H1 (cell line): ENCODE measurements at regions not wholly inside any gene's neighbourhood (a gene's known extent, or its start where the extent isn't known, plus 50 kb on each side); places are given as distances from the start of the nearest gene placed in this dataset.

Experiments used
- CTCF ChIA-PET: fragments of 300-600 bp; sonication (Branson Sonifier 250); formaldehyde crosslinking; loops from one replicate; lab custom pipeline; 2021; ENCODE audit not compliant: partially characterized antibody; lab: Charles Lee
- POLR2A ChIA-PET: fragments of 300-600 bp; sonication (Branson Sonifier 250); formaldehyde crosslinking; loops from one replicate; lab custom pipeline; 2021; ENCODE audit warnings: inconsistent platforms; ENCODE audit not compliant: partially characterized antibody; lab: Charles Lee
- DNase-seq, 2 experiments: peaks; one replicate each; pipeline versions ENCODE4 v3.0.0 to v3.0.0-alpha.2; 2010 to 2022; ENCODE audit warnings: low spot score in 2 of 2, low read depth in 1 of 2, mixed read lengths in 1 of 2
- FAIRE-seq: peaks from 2 replicates; lab custom pipeline; 2011; peaks lifted over from hg19 to GRCh38; lab: Jason Lieb, UNC
- H2AFZ ChIP-seq: 2 replicates; pipeline ENCODE4 v1.8.1; 2012; ENCODE audit warnings: low read length, inconsistent platforms
- H2AK5ac ChIP-seq: 2 replicates; pipeline ENCODE4 v1.6.1; 2013; ENCODE audit warnings: low read depth, low read length
- H2BK120ac ChIP-seq: replicated peaks from 2 replicates; pipeline ENCODE3; 2013; ENCODE audit warnings: low read depth, low read length, inconsistent platforms
- H2BK12ac ChIP-seq: 2 replicates; pipeline ENCODE4 v1.6.1; 2013; ENCODE audit warnings: low read depth, low read length
- H2BK15ac ChIP-seq: 2 replicates; pipeline ENCODE4 v1.6.1; 2013; ENCODE audit warnings: low read length
- H2BK20ac ChIP-seq: 2 replicates; pipeline ENCODE4 v1.6.1; 2013; ENCODE audit warnings: low read length
- H2BK5ac ChIP-seq: 2 replicates; pipeline ENCODE4 v1.6.1; 2013; ENCODE audit warnings: low read depth, low read length
- H3K14ac ChIP-seq: 2 replicates; pipeline ENCODE4 v1.6.1; 2013; ENCODE audit warnings: inconsistent platforms; ENCODE audit not compliant: insufficient read length
- H3K18ac ChIP-seq: 2 replicates; pipeline ENCODE4 v1.6.1; 2013; ENCODE audit warnings: low read length; ENCODE audit errors: extremely low read depth
- H3K23ac ChIP-seq: 2 replicates; pipeline ENCODE4 v1.6.1; 2013; ENCODE audit warnings: inconsistent platforms; ENCODE audit not compliant: insufficient read length
- H3K23me2 ChIP-seq: 2 replicates; pipeline ENCODE4 v1.6.1; 2013; ENCODE audit warnings: low read depth, low read length
- H3K27ac ChIP-seq: 2 replicates; pipeline ENCODE4 v1.6.1; 2011; ENCODE audit warnings: low read depth, low read length, inconsistent platforms
- H3K27me3 ChIP-seq, 4 experiments: replicated peaks in 1 of 4; 1 replicate in 1 of 4; 2 replicates in 3 of 4; pipeline versions ENCODE4 v1.6.1 to v1.8.1; 2011 to 2013; ENCODE audit warnings: low read length in 3 of 4, mild to moderate bottlenecking in 3 of 4, inconsistent platforms in 2 of 4, mixed read lengths in 2 of 4, moderate library complexity in 1 of 4; ENCODE audit not compliant: control insufficient read depth in 3 of 4, insufficient read depth in 3 of 4; ENCODE audit errors: extremely low read depth in 1 of 4
- H3K36me3 ChIP-seq, 4 experiments: 2 replicates each; pipeline versions ENCODE4 v1.6.1 to v1.8.1; 2011 to 2013; ENCODE audit warnings: mild to moderate bottlenecking in 4 of 4, low read length in 3 of 4, moderate library complexity in 2 of 4, control low read depth in 1 of 4, inconsistent platforms in 1 of 4; ENCODE audit not compliant: insufficient read depth in 4 of 4, control insufficient read depth in 2 of 4
- H3K4ac ChIP-seq: replicated peaks from 2 replicates; pipeline ENCODE3; 2013; ENCODE audit warnings: low read length, low read depth, mixed read lengths, inconsistent platforms; ENCODE audit not compliant: insufficient read length
- H3K4me1 ChIP-seq, 4 experiments: replicated peaks in 1 of 4; 1 replicate in 1 of 4; 2 replicates in 3 of 4; pipeline versions ENCODE4 v1.6.1 to v1.8.1; 2011 to 2013; ENCODE audit warnings: low read length in 3 of 4, inconsistent platforms in 2 of 4, mixed read lengths in 1 of 4; ENCODE audit not compliant: insufficient read depth in 4 of 4, control insufficient read depth in 3 of 4
- H3K4me2 ChIP-seq, 2 experiments: 2 replicates each; pipeline versions ENCODE4 v1.6.1 to v1.8.1; 2011 to 2013; ENCODE audit warnings: low read depth in 2 of 2, low read length in 2 of 2, control low read depth in 1 of 2, inconsistent platforms in 1 of 2, mild to moderate bottlenecking in 1 of 2; ENCODE audit not compliant: insufficient read depth in 1 of 2
- H3K4me3 ChIP-seq, 4 experiments: fragments of 200-600, 300-600 bp in 1 of 4; sonication (generic), shearing (Covaris generic), sonication (Bioruptor Twin) in 1 of 4; 2 replicates each; pipeline versions ENCODE4 v1.5.1 to v1.8.1; 2011 to 2016; ENCODE audit warnings: low read length in 4 of 4, low read depth in 3 of 4, control low read depth in 2 of 4, inconsistent platforms in 2 of 4, mild to moderate bottlenecking in 2 of 4, mixed read lengths in 1 of 4, moderate library complexity in 1 of 4; ENCODE audit not compliant: insufficient read depth in 2 of 4; ENCODE audit errors: extremely low read depth in 1 of 4
- H3K56ac ChIP-seq: replicated peaks from 2 replicates; pipeline ENCODE3; 2013; ENCODE audit warnings: low read depth, mild to moderate bottlenecking, mixed read lengths, low read length, inconsistent platforms; ENCODE audit not compliant: insufficient read length
- H3K79me1 ChIP-seq: 2 replicates; pipeline ENCODE4 v1.6.1; 2013; ENCODE audit warnings: low read depth, low read length, control low read depth
- H3K79me2 ChIP-seq, 2 experiments: 2 replicates each; pipeline versions ENCODE4 v1.6.1 to v1.8.1; 2012 to 2013; ENCODE audit warnings: low read length in 2 of 2, mild to moderate bottlenecking in 2 of 2, inconsistent platforms in 1 of 2; ENCODE audit not compliant: insufficient read depth in 2 of 2, control insufficient read depth in 1 of 2
- H3K9ac ChIP-seq, 4 experiments: replicated peaks in 1 of 4; 1 replicate in 1 of 4; 2 replicates in 3 of 4; pipeline versions ENCODE4 v1.6.1 to v1.8.1; 2011 to 2013; ENCODE audit warnings: low read depth in 3 of 4, low read length in 3 of 4, control low read depth in 2 of 4, mild to moderate bottlenecking in 2 of 4, moderate library complexity in 2 of 4, inconsistent platforms in 1 of 4; ENCODE audit errors: extremely low read depth in 1 of 4
- H3K9me3 ChIP-seq, 2 experiments: 2 replicates each; pipeline versions ENCODE4 v1.6.1 to v1.8.1; 2012 to 2013; ENCODE audit warnings: mild to moderate bottlenecking in 2 of 2, moderate library complexity in 2 of 2, control low read depth in 1 of 2, inconsistent platforms in 1 of 2, low read depth in 1 of 2, low read length in 1 of 2, mixed read lengths in 1 of 2; ENCODE audit not compliant: insufficient read depth in 2 of 2
- H4K20me1 ChIP-seq, 2 experiments: replicated peaks in 1 of 2; 2 replicates each; pipeline versions ENCODE3 to v1.8.1; 2011 to 2013; ENCODE audit warnings: inconsistent platforms in 2 of 2, low read length in 2 of 2, mild to moderate bottlenecking in 1 of 2; ENCODE audit not compliant: insufficient read depth in 2 of 2, control insufficient read depth in 1 of 2
- H4K5ac ChIP-seq: 2 replicates; pipeline ENCODE4 v1.6.1; 2013; ENCODE audit warnings: low read length, low read depth, mixed read lengths, inconsistent platforms; ENCODE audit not compliant: insufficient read length
- H4K8ac ChIP-seq: 2 replicates; pipeline ENCODE4 v1.8.0; 2013; ENCODE audit warnings: mild to moderate bottlenecking, moderate library complexity, low read length, inconsistent platforms; ENCODE audit not compliant: insufficient read depth; ENCODE audit errors: extremely low read depth
- H4K91ac ChIP-seq: replicated peaks from 2 replicates; pipeline ENCODE3; 2013; ENCODE audit warnings: low read length, mixed read lengths, inconsistent platforms; ENCODE audit not compliant: insufficient read length
- ASH2L ChIP-seq: fragments of 200-600, 300-600 bp; sonication (generic); IDR thresholded peaks from one replicate; pipeline ENCODE4 v1.7.1; 2017; ENCODE audit warnings: low read length
- CEBPB ChIP-seq: IDR thresholded peaks from 2 replicates; pipeline ENCODE4 v1.6.1; 2012; ENCODE audit warnings: low read depth, low read length
- HDAC6 ChIP-seq: IDR thresholded peaks from one replicate; pipeline ENCODE4 v1.7.1; 2012; ENCODE audit warnings: low read depth, mild to moderate bottlenecking, inconsistent platforms, low read length, moderate library complexity
- JUND ChIP-seq: IDR thresholded peaks from 2 replicates; pipeline ENCODE4 v1.6.1; 2011; ENCODE audit warnings: mild to moderate bottlenecking, improper control_type of control experiment, low read length
- POLR2A ChIP-seq, 2 experiments: IDR thresholded peaks; 1 replicate in 1 of 2; 2 replicates in 1 of 2; pipeline ENCODE4 v1.6.1; 2011; ENCODE audit warnings: low read depth in 2 of 2, low read length in 2 of 2, mild to moderate bottlenecking in 2 of 2; ENCODE audit errors: control extremely low read depth in 1 of 2
- RFX5 ChIP-seq: IDR thresholded peaks from 2 replicates; pipeline ENCODE4 v1.6.1; 2011; ENCODE audit warnings: low read depth, low read length, improper control_type of control experiment, borderline replicate concordance
- SIN3A ChIP-seq, 2 experiments: IDR thresholded peaks in 1 of 2; conservative IDR thresholded peaks in 1 of 2; 2 replicates each; pipeline ENCODE4 v1.6.1; 2011 to 2012; ENCODE audit warnings: low read length in 2 of 2, improper control_type of control experiment in 1 of 2, low read depth in 1 of 2, mild to moderate bottlenecking in 1 of 2
- SIRT6 ChIP-seq: IDR thresholded peaks from one replicate; pipeline ENCODE4 v1.7.1; 2012; ENCODE audit warnings: low read length, inconsistent platforms
- TCF12 ChIP-seq: IDR thresholded peaks from 2 replicates; pipeline ENCODE4 v1.6.1; 2011; ENCODE audit warnings: low read depth, mild to moderate bottlenecking, low read length
- WGBS, 2 experiments: shearing (Covaris generic) in 1 of 2; methylation state at CpG; one replicate each; pipeline versions ENCODE4 v1.1.6 to v1.1.7; 2013 to 2015; ENCODE audit warnings: low lambda C conversion rate in 2 of 2, mixed read lengths in 2 of 2, inconsistent platforms in 1 of 2, low coverage in 1 of 2, missing lambda C conversion rate in 1 of 2; ENCODE audit not compliant: insufficient replicate concordance in 2 of 2, insufficient coverage in 1 of 2, insufficient read length in 1 of 2; ENCODE audit errors: extremely low coverage in 1 of 2, missing lambda C conversion rate in 1 of 2; 5-methylcytosine and 5-hydroxymethylcytosine counted together

DNA sequence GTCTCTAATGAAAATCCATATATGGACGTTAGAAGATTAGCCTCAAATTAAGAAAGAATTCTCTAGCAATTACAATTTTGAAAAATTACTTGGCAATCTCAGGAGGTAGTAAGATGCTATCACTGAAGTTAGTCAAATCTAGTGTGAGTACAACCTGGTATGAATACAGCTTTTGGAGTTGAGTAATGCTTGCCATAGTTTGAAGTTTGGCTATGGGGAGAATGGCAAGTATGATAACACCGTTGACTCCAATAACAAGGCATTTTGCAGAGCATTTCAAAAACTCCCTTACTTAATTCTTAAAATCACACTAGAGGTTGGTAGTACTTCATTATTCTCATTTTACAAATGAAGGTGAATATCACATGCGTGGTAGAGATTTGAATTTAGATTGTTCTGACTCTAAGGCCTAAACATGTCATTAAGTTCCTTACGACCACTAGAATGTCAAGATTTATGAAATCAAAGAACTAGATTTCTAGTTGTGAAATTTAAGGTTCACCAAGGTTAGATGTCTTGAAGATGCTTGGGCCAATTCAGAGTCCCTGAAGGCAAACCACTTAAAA lies 355.4 kb downstream of the ETS1 start:
- H3K79me1 ChIP-seq, result no peaks in the 10 kb centered on the region
- no peaks in the 10 kb centered on the region for H3K23me2 ChIP-seq
- DNase-seq (no peak), FAIRE-seq (no peak)
- no peak overlapping the region for H2BK5ac ChIP-seq
- no peaks in the 10 kb centered on the region for H3K27me3 ChIP-seq
- no peak overlapping the region for H4K8ac ChIP-seq
- H3K9ac ChIP-seq, result no peak overlapping the region
- no peak overlapping the region for H3K23ac ChIP-seq
- H4K91ac ChIP-seq, result no peak overlapping the region
- TF ChIP-seq POLR2A (IDR thresholded peaks at IDR 0.05; ENCODE audit: control extremely low read depth in 1 of 2, low read depth in 2 of 2, low read length in 2 of 2), result no peak
- TF ChIP-seq RFX5, result no peak
- no peak for TF ChIP-seq ASH2L
- TF ChIP-seq TCF12, result no peak
- no peak for TF ChIP-seq CEBPB
- no peak for TF ChIP-seq SIRT6
- TF ChIP-seq JUND, result no peak
- TF ChIP-seq HDAC6, result no peak
- no peak for TF ChIP-seq SIN3A (conservative IDR thresholded peaks at IDR 0.05 in 1 of 2, IDR thresholded peaks at IDR 0.05 in 1 of 2; ENCODE audit: low read depth in 1 of 2, low read length in 2 of 2)
- no peak overlapping the region for H3K27ac ChIP-seq
- H2BK12ac ChIP-seq, result no peak overlapping the region
- CTCF ChIA-PET, result interaction anchor here (1.2 kb wide), 1 partner anchor 16 kb away, joined by 3 read pairs; no protein-coding TSS in a partner anchor
- H2BK15ac ChIP-seq, result no peak overlapping the region
- H2AFZ ChIP-seq, result no peak overlapping the region
- POLR2A ChIA-PET, result no interaction called here
- H2BK20ac ChIP-seq, result no peak overlapping the region
- no peak overlapping the region for H3K4me3 ChIP-seq
- no peak overlapping the region for H3K4me2 ChIP-seq
- no peak overlapping the region for H3K18ac ChIP-seq
- H4K20me1 ChIP-seq, result no peaks in the 10 kb centered on the region
- no peak overlapping the region for H3K56ac ChIP-seq
- 89% methylated on average over 4 of the region's 4 CpGs; no CpG with 5 or more reads in 1 of the 2 experiments for WGBS, 2 experiments
- H3K4ac ChIP-seq, result no peak overlapping the region
- H3K9me3 ChIP-seq, result no peaks in the 10 kb centered on the region
- no peaks in the 10 kb centered on the region for H3K79me2 ChIP-seq
- H2BK120ac ChIP-seq, result no peak overlapping the region
- H2AK5ac ChIP-seq, result no peak overlapping the region
- H3K14ac ChIP-seq, result no peak overlapping the region
- no peaks in the 10 kb centered on the region for H3K36me3 ChIP-seq
- H4K5ac ChIP-seq, result no peak overlapping the region
- H3K4me1 ChIP-seq, result 0 out of 7 replicates have a peak, but pooled peaks cover 0 to 2% (median 0%) of the 10 kb centered on the region in 4 experiments
